ENCODE measurements at regions not wholly inside any gene's neighbourhood (a gene's known extent, or its start where the extent isn't known, plus 50 kb on each side); places are given as distances from the start of the nearest gene placed in this dataset.
"Not testable (repeated sequence)": the region's sequence is repeated elsewhere in the genome, so short reads cannot be mapped to it uniquely, and the experiment has no call there.

GRCh38 chr16:8110572-8111514, 479.5 kb downstream of the TMEM114 start:
- no peak for DNase-seq (ENCODE audit: low spot score)

- no peak for DNase-seq (ENCODE audit: low spot score)
These were observed 480.6 kb downstream of the TMEM114 start for GRCh38 chr16:8109510-8110369.

- DNase-seq (ENCODE audit: low spot score) = no peak
These were observed 481.3 kb downstream of the TMEM114 start for GRCh38 chr16:8108991-8109509.

- DNase-seq (ENCODE audit: low spot score) = no peak
These were observed 483.0 kb downstream of the TMEM114 start for GRCh38 chr16:8107296-8107695.

GRCh38 chr16:8103649-8104289, 486.5 kb downstream of the TMEM114 start:
- DNase-seq (ENCODE audit: low spot score) = no peak

GRCh38 chr16:8099586-8099985, 490.7 kb downstream of the TMEM114 start:
- DNase-seq (ENCODE audit: low spot score) = no peak

GRCh38 chr16:8098947-8099512, 491.3 kb downstream of the TMEM114 start:
- DNase-seq (ENCODE audit: low spot score) = no peak

GRCh38 chr16:8096211-8096610, 494.1 kb downstream of the TMEM114 start:
- DNase-seq (ENCODE audit: low spot score) = no peak

GRCh38 chr16:8094696-8095095, 495.6 kb downstream of the TMEM114 start:
- DNase-seq (ENCODE audit: low spot score) = no peak

GRCh38 chr16:8088820-8089338, 501.4 kb downstream of the TMEM114 start:
- no peak for DNase-seq (ENCODE audit: low spot score)

- DNase-seq (ENCODE audit: low spot score) = no peak
These were observed 502.6 kb downstream of the TMEM114 start for GRCh38 chr16:8087597-8088289.

GRCh38 chr16:8087146-8087545, 503.2 kb downstream of the TMEM114 start:
- DNase-seq (ENCODE audit: low spot score) = no peak

GRCh38 chr16:8084882-8085281, 505.4 kb downstream of the TMEM114 start:
- no peak for DNase-seq (ENCODE audit: low spot score)

GRCh38 chr16:8084302-8084701, 506.0 kb downstream of the TMEM114 start:
- no peak for DNase-seq (ENCODE audit: low spot score)

GRCh38 chr16:8083560-8083959, 506.8 kb downstream of the TMEM114 start:
- DNase-seq (ENCODE audit: low spot score) = no peak

GRCh38 chr16:8080817-8081216, 509.5 kb downstream of the TMEM114 start:
- no peak for DNase-seq (ENCODE audit: low spot score)

- no peak for DNase-seq (ENCODE audit: low spot score)
These were observed 515.0 kb downstream of the TMEM114 start for GRCh38 chr16:8075271-8075670.

GRCh38 chr16:8070506-8070905, 519.8 kb downstream of the TMEM114 start:
- DNase-seq (ENCODE audit: low spot score) = no peak

GRCh38 chr16:8068225-8068624, 522.1 kb downstream of the TMEM114 start:
- not testable (repeated sequence) for DNase-seq (ENCODE audit: low spot score)

GRCh38 chr16:8063159-8063558, 527.2 kb downstream of the TMEM114 start:
- DNase-seq (ENCODE audit: low spot score) = no peak

GRCh38 chr16:8062677-8063076, 527.6 kb downstream of the TMEM114 start:
- DNase-seq (ENCODE audit: low spot score) = no peak

All from iPS-NIHi11 (cell line).